ENCODE measurements at regions not wholly inside any gene's neighbourhood (a gene's known extent, or its start where the extent isn't known, plus 50 kb on each side); places are given as distances from the start of the nearest gene placed in this dataset.

GRCh38 chr5:124436294-124436693 is 310.1 kb downstream of the ZNF608 start:
- H3K4me3 ChIP-seq = no peak overlapping the region
- no peaks in the 10 kb centered on the region for H3K36me3 ChIP-seq
- no peak for ATAC-seq (ENCODE audit: insufficient number of reproducible peaks, low FRiP score, low read depth)
- no peak for TF ChIP-seq CTCF (IDR thresholded peaks at IDR 0.05)
- H3K9me3 ChIP-seq = peaks cover 3% of the 10 kb centered on the region
- H3K27me3 ChIP-seq (replicated peaks; ENCODE audit: insufficient read depth) = no peaks in the 10 kb centered on the region
- DNase-seq (ENCODE audit: low spot score) = no peak
- no peak overlapping the region for H3K27ac ChIP-seq
- no peaks in the 10 kb centered on the region for H3K4me1 ChIP-seq (ENCODE audit: control insufficient read depth in 1 of 2, low read depth in 2 of 2)

- no peak for TF ChIP-seq CTCF (IDR thresholded peaks at IDR 0.05)
- no peak overlapping the region for H3K27ac ChIP-seq
These were observed 313.3 kb downstream of the ZNF608 start for GRCh38 chr5:124433170-124433569.

GRCh38 chr5:124421584-124421983 is 324.9 kb downstream of the ZNF608 start:
- H3K27me3 ChIP-seq (replicated peaks; ENCODE audit: insufficient read depth) = no peaks in the 10 kb centered on the region
- ATAC-seq (ENCODE audit: insufficient number of reproducible peaks, low FRiP score, low read depth) (no peak), DNase-seq (ENCODE audit: low spot score) (no peak)
- no peak overlapping the region for H3K27ac ChIP-seq
- H3K36me3 ChIP-seq = no peaks in the 10 kb centered on the region
- H3K9me3 ChIP-seq = peaks cover 3% of the 10 kb centered on the region
- H3K4me3 ChIP-seq = no peak overlapping the region
- TF ChIP-seq CTCF (IDR thresholded peaks at IDR 0.05) = no peak
- no peaks in the 10 kb centered on the region for H3K4me1 ChIP-seq (ENCODE audit: control insufficient read depth in 1 of 2, low read depth in 2 of 2)

More at GRCh38 chr5:124433170-124433569, 313.3 kb downstream of the ZNF608 start:
- Histone ChIP-seq H3K36me3 (no peaks in the 10 kb centered on the region), H3K27me3 (replicated peaks; ENCODE audit: insufficient read depth) (no peaks in the 10 kb centered on the region), H3K4me1 (ENCODE audit: control insufficient read depth in 1 of 2, low read depth in 2 of 2) (no peaks in the 10 kb centered on the region), H3K4me3 (no peak overlapping the region), H3K9me3 (peaks cover 3% of the 10 kb centered on the region)
- DNase-seq (ENCODE audit: low spot score) = no peak
- ATAC-seq (ENCODE audit: insufficient number of reproducible peaks, low FRiP score, low read depth) = no peak

- Histone ChIP-seq H3K27ac (no peak overlapping the region), H3K36me3 (no peaks in the 10 kb centered on the region), H3K4me3 (no peak overlapping the region), H3K9me3 (peaks cover 3% of the 10 kb centered on the region), H3K27me3 (replicated peaks; ENCODE audit: insufficient read depth) (no peaks in the 10 kb centered on the region), H3K4me1 (ENCODE audit: control insufficient read depth in 1 of 2, low read depth in 2 of 2) (no peaks in the 10 kb centered on the region)
- DNase-seq (ENCODE audit: low spot score) (no peak), ATAC-seq (ENCODE audit: insufficient number of reproducible peaks, low FRiP score, low read depth) (no peak)
- TF ChIP-seq CTCF (IDR thresholded peaks at IDR 0.05) = no peak
These were observed 325.5 kb downstream of the ZNF608 start for GRCh38 chr5:124420952-124421351.

- TF ChIP-seq CTCF (IDR thresholded peaks at IDR 0.05) = no peak
- peaks cover 3% of the 10 kb centered on the region for H3K9me3 ChIP-seq
- H3K27ac ChIP-seq = no peak overlapping the region
- no peak overlapping the region for H3K4me3 ChIP-seq
- no peak for DNase-seq (ENCODE audit: low spot score)
- H3K4me1 ChIP-seq (ENCODE audit: control insufficient read depth in 1 of 2, low read depth in 2 of 2) = no peaks in the 10 kb centered on the region
- no peaks in the 10 kb centered on the region for H3K36me3 ChIP-seq
- H3K27me3 ChIP-seq (replicated peaks; ENCODE audit: insufficient read depth) = no peaks in the 10 kb centered on the region
- no peak for ATAC-seq (ENCODE audit: insufficient number of reproducible peaks, low FRiP score, low read depth)
These were observed 326.9 kb downstream of the ZNF608 start for GRCh38 chr5:124419531-124419930.

Measured in thoracic aorta (tissue), 2 donors.